IPS-18c (cell line): ENCODE measurements at regions not wholly inside any gene's neighbourhood (a gene's known extent, or its start where the extent isn't known, plus 50 kb on each side); places are given as distances from the start of the nearest gene placed in this dataset.

Source experiments
- H3K4me3 ChIP-seq: 2 replicates; pipeline ENCODE4 v1.7.0; 2013; ENCODE audit warnings: low read depth, mild to moderate bottlenecking, low read length, moderate library complexity; ENCODE audit not compliant: insufficient read depth
- H3K9me3 ChIP-seq: one replicate; pipeline ENCODE4 v1.6.1; 2013; ENCODE audit warnings: mild to moderate bottlenecking, low read length, moderate library complexity; ENCODE audit not compliant: control insufficient read depth, insufficient read depth

DNA sequence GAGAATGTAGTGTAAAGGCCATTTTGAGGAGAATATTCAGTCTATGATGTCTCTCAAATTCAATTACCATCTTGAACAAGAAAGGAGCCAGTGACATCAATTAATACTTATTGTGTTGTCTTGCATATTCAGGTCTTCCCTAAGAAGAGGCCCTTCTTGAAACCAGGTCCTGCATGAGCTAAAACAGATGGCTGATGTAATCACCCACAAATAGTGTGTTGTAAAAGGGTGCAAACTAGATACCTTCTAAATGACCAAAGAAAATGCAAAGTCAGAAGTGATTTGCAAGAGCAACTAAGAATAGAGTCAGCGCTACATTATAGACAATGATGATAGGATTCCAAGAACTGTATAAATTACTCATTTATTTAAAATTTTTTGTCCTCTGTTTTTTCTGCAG is 97.0 kb downstream of the BTBD3 start:
- no peak overlapping the region for H3K4me3 ChIP-seq
- H3K9me3 ChIP-seq, result no peaks in the 10 kb centered on the region

DNA sequence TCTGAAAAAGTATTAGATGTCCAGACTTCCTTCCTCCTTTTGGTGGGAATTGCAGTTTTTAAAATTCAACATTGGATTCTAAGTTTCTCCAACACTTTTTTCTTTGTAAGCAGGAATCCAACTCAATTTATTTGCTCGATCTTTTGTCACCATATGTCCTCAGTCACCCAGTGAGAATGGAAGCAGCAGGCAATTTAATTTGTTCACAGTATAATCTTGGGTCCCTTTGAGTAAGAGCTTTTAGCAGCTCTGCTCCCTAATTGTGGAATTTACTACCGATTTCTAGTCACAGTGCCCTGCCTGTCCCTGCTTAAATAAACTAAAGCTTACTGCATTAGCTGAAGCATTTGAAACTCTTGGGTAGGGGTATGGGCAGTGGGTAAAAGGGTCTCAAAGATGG is 98.6 kb downstream of the BTBD3 start:
- no peak overlapping the region for H3K4me3 ChIP-seq
- no peaks in the 10 kb centered on the region for H3K9me3 ChIP-seq

DNA sequence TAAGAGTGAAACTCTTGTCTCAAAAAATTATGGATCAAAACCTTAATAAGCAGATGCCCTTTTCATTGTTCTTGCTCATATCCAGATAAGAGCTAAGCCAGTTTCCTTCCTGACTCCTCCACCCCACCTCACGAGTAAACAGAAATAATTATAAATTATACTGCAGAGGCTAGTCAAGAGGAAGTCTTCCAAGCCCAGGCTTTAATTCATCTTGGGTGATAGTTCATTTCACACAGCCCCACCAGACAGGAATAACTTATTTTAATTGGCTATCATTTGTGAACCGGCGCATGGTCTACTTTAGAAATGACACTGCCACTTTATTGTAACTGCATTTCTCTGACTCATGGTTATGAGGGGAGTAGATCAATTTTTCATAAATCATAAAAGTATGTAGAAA is 102.0 kb downstream of the BTBD3 start:
- H3K9me3 ChIP-seq, result no peaks in the 10 kb centered on the region
- no peak overlapping the region for H3K4me3 ChIP-seq

DNA sequence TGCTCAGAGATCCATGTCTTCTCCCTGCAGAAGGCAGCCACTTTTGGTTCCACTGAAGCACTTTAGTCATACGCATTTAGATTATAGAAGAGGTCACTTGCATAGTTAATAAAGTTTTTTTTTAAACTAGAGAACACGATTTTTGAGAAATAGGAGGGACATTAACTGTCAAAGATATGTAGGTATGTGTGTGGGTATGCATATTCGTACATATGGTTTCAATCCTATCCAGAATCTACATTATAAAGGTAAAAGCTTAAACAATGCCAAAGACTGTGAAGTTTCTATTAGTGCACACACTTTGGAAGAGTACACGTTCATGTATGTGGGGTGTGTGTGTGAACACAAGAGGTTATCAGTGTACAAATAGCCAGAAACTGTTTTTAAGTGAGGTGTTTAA is 103.2 kb downstream of the BTBD3 start:
- no peaks in the 10 kb centered on the region for H3K9me3 ChIP-seq
- no peak overlapping the region for H3K4me3 ChIP-seq

DNA sequence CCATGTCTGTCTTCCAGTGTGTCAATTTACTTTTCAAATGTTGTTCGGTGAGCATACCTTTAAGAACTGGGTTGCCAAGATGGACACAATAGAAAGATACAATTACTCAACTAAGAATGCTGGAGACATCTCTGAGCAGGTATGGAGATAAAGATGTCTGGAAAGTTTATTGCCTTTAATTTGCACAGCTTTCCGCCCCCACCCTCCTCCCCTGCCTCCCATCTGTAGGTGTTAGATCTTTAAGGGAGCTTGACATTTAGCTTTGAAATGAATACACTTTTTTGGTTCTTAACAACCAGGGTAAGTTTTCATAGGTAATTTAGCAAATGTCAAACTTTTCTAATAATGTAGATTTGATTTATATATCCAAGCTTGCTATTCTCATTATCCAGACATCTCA is 104.4 kb downstream of the BTBD3 start:
- Histone ChIP-seq H3K9me3 (no peaks in the 10 kb centered on the region), H3K4me3 (no peak overlapping the region)

DNA sequence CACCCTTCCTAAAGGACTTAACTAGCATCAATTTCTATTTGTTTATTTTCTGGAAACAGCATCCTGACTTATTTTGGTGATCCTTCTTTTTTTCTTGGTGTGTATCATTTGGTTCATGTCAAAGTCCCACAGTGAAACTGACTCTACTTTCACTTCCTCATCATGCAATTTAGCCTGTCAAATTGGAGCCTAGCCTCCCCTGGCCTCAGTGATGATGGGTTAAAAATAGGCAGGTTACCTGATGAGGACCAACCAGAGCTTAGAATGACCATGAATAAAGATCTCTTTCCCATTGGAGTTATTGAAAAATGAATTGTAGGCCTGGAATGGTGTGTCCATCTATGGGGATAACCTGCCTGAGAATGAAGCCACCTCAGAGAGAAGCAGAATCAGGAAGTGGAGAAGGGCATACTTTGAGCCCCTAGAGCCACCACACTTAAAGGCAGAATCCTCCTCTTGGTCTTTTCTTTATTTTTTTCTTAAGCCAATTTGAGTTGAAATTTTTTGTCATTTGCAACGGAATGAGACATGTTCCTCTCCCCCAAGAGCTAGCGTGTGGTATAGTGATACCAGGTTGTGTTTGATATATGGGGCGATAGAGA is 105.6 kb downstream of the BTBD3 start:
- Histone ChIP-seq H3K9me3 (no peaks in the 10 kb centered on the region), H3K4me3 (no peak overlapping the region)

DNA sequence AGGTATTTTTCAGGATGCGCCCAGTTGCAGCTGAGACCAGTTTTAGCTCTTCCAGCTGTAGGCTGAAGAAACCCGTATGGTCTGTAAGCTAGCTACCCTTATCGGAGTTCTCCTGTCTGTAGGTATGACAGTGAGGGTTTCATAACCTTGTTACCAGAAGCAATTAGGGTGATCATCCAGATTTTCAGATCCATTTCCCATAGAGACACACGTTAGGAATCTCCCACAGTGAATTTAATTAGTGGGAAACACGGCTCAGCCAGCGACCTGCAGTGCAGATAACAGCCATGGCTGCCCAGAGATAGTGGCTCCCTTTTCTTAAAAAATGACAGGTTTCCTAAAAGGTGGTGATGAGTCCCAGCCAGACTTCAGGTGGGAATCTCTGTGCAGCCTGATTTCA is 111.1 kb downstream of the BTBD3 start:
- H3K9me3 ChIP-seq, result no peaks in the 10 kb centered on the region
- H3K4me3 ChIP-seq, result no peak overlapping the region

DNA sequence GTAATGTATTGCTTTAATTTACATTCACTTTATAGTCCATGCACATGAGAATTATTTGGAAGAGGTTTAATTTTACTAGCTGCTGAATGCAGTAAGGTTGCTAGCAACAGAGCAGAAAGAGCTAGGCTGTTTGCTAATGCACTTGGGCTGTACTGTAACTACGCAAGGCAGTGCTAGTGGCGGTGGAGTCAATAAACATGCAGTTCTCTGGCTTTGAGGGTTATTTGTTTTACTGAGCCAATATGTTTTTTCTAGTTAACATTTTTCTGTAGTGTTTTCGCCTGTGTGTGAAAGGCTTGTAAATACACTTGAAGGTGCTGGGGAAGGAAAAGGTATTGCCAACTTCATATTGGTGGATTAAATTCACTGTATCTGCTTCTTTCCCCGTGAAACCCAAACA is 112.8 kb downstream of the BTBD3 start:
- H3K4me3 ChIP-seq, result no peak overlapping the region
- no peaks in the 10 kb centered on the region for H3K9me3 ChIP-seq

DNA sequence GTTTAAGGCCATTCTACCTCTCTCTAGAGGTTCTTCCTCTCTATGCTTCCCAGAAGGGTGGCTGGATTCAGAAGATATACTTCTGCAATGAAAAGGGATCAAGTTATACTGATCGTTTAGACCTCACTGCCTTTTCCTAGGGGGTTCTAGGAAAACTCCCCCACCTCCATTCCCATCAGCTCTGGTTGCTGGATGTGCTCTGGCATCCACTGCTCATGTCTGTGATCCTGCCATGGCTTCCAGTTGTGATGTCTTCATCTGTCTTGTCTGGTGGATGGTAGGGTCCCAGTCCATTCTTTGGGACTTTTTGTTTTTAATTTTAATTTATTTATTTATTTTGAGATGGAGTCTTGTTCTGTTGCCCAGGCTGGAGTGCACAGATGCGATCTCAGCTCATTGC is 118.4 kb downstream of the BTBD3 start:
- no peak overlapping the region for H3K4me3 ChIP-seq
- no peaks in the 10 kb centered on the region for H3K9me3 ChIP-seq

DNA sequence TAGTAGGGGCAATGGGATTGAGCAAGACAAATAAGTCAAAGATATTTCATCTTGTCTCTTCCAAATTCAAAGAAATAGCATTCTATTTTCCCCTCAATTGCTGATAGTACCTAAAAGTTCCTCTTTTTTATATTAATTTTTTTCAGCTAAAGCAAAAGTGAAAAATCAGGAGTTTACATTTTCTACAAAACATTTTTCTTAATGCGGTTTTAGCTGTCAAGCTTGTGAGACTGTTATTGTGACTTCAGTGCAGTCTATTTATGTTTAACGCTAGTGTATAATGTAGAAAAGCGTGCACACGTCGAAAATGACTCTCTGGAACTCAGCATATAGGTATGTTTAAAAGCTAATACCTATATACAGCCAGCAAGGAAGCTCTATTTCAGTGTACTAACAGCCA is 119.8 kb downstream of the BTBD3 start:
- Histone ChIP-seq H3K4me3 (no peak overlapping the region), H3K9me3 (no peaks in the 10 kb centered on the region)

DNA sequence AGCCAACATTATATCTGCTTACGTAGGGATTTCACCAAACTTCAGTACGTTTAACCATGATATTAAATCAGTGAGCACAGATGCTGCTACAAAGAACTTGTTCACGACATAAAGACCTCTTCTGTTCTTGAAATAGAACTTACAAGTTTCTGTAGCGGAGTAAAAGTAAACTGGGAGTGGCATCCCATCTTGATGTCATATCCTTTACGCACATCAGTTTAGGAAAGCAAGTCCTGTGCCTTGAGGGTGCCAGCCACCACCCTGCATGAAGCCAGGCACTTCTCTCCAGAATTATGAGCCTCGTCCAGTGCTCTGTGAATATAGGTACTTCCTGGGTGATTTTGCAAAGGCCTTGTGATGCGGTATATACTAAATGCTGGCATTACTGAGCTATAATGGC is 122.6 kb downstream of the BTBD3 start:
- Histone ChIP-seq H3K9me3 (peaks cover 2% of the 10 kb centered on the region), H3K4me3 (no peak overlapping the region)

DNA sequence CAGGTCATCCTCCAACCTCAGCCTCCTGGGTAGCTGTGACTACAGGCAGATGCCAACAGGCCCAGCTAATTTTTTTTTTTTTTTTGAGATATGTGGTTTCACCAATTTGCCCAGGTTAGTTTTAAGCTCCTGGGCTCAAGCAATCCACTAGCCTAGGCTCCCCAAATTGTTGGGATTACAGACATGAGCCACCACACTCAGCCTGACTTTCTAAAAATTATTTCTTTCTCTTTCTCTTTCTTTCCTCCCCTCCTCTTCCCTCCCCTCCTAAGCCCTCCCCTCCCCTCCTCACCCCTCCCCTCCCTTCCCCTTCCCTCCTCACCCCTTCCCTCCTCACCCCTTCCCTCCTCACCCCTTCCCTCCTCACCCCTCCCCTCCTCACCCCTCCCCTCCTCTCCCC is 127.3 kb downstream of the BTBD3 start:
- H3K9me3 ChIP-seq, result peaks cover 2% of the 10 kb centered on the region
- H3K4me3 ChIP-seq, result no peak overlapping the region

DNA sequence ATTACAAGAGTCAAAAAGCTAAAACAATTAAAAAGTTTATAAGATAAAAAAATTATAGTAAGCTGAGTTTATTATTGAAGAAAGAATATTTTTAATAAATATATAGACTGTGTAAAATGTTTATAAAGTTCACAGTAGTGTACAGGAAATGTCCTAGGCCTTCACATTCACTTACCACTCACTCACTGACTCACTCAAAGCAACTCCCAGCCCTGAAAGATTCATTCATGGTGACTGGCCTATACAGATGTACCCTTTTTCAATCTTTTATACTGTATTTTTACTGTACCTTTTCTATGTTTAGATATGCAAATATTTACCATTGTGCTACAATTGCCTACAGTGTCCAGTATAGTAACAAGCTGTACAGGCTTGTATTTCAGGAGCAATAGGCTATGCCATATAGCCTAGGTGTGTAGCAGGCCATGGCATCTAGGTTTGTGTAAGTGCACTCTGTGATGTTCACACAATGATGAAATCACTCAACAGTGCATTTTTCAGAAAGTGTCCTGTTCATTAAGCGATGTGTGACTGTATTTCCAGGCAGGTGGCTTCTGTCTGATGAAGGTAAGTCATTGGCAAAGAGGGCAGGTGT is 130.2 kb downstream of the BTBD3 start:
- Histone ChIP-seq H3K9me3 (peaks cover 2% of the 10 kb centered on the region), H3K4me3 (no peak overlapping the region)

DNA sequence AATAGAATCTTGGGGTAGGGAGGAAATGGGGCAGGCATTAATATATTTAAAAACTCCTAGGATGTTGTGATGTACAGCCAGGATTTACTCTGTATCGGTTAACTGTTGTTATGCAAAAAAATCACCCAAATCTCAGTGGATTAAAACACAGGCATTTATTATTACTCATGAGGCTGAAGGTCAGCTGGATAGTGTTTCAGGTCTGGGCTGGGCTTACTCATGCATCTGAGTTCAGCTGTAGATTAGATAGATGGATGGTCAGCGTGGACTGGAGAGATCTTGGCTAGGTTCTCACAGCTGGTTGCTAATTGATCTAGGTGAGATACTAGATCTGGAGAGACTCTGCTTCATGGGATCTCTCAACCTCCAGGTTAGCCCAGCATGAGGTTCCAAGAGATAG is 131.4 kb downstream of the BTBD3 start:
- H3K9me3 ChIP-seq, result peaks cover 2% of the 10 kb centered on the region
- no peak overlapping the region for H3K4me3 ChIP-seq

DNA sequence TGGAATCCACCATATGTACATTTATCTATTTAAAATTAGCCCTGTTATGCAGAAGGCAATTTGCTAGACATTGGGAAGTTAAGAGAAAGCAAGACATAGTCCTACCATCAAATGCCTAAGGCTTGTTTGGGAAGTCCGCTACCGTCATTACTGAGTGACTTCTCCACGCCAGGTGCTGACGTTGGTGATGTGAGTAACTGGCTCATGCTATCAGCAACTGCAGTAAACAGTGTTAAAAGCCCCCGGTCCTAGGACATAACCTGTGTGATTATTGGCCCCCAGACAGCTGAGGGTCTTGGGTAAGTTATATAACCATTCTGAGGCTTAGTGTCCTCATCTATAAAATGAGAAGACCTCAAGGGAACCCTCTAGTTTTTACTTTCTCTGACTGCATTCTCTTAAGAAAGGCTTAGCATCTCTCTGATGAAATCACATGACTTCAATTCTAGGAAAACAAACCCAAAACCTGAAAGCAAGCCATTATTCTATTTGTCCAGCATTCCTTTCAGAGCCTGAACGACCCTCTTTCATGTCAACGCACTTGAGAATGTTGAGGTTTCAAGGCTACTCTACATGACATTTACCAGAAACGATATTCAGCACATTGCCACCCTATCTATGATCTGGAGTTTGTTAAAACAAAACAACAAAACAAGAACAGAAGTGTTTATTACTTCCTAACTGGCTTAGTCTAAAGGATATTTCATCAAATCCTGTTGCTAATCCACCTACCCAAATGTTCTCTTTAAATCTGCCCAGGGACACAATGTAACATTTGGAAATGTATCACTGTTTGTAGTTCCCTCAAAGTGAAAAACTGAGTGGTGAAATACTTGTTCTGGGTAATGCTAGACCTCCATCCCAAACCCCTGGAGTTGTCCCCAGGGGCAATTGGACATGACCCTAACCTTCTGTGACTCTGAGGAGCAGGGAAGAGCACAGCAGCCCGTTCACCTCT is 133.8 kb downstream of the BTBD3 start:
- Histone ChIP-seq H3K4me3 (no peak overlapping the region), H3K9me3 (no peaks in the 10 kb centered on the region)

DNA sequence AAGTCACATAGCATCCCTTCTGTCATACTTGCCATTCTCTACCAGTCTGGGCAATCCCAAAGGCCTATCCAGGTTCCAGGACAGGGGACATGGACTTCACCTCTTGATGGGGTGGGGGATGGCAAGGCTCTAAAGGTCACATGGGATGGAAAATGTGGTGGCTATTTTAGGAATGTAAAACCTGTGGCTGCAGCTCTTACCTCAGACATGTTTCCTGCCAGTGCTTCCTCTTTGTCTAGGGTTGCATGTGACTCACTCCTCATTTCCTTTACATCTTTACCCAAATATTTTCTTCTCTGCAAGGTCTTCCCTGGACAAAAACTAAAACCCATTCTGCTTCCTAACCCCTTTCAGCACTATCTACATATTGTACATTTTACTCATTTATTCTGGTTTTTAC is 135.7 kb downstream of the BTBD3 start:
- Histone ChIP-seq H3K9me3 (no peaks in the 10 kb centered on the region), H3K4me3 (no peak overlapping the region)

DNA sequence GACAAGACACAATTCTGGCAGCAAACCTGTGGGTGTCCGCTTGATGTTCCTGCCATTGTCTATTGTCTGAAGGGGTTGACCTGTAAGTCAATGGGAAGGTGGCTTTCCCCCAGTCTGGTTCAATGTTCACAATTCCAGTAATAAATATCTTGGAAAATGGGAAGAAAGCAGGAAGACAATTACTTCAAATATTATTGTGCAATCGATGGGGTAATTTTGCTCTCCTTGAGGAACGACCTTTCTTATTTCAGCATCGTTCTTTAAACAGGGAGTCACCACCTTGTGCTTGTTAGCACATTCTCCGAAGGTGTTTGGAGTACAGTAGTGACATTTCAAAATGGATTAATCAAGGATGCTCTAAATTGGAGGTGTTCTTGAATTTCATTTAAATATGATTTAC is 136.9 kb downstream of the BTBD3 start:
- no peak overlapping the region for H3K4me3 ChIP-seq
- H3K9me3 ChIP-seq, result no peaks in the 10 kb centered on the region

DNA sequence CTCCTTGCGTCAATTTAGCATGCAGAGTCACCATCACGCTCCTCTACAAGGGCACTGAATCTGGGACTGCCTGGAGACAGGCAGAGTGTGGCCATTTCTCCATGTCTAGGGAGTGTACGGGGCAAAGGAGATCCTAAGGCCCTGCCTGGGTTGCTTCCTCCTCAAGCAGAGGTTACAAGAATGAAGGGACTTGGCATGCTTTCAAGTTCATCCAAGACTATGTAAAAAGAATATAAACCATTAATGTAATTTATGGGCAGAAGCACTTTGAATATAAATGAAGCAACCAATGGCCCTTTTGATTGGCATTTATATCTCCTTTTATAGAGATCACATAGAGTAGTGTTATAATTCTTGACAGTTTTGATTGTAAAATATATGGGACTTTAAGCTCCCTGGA is 137.5 kb downstream of the BTBD3 start:
- H3K9me3 ChIP-seq, result no peaks in the 10 kb centered on the region

More for the DNA sequence above, 137.5 kb downstream of the BTBD3 start:
- no peak overlapping the region for H3K4me3 ChIP-seq
